ENCODE measurements at regions not wholly inside any gene's neighbourhood (a gene's known extent, or its start where the extent isn't known, plus 50 kb on each side); places are given as distances from the start of the nearest gene placed in this dataset.

- no peak for DNase-seq (ENCODE audit: low spot score)
- TF ChIP-seq CTCF (IDR thresholded peaks at IDR 0.05; ENCODE audit: extremely low read depth, missing control alignments): no peak
Observed at GRCh38 chr18:75581336-75582131, 154.0 kb upstream of the SMIM21 start.

GRCh38 chr18:75574187-75574586, 146.7 kb upstream of the SMIM21 start:
- DNase-seq (ENCODE audit: low spot score): no peak
- TF ChIP-seq CTCF (IDR thresholded peaks at IDR 0.05; ENCODE audit: extremely low read depth, missing control alignments): no peak

GRCh38 chr18:75563150-75563549, 135.6 kb upstream of the SMIM21 start:
- no peak for DNase-seq (ENCODE audit: low spot score)
- TF ChIP-seq CTCF (IDR thresholded peaks at IDR 0.05; ENCODE audit: extremely low read depth, missing control alignments): no peak

- TF ChIP-seq CTCF (IDR thresholded peaks at IDR 0.05; ENCODE audit: extremely low read depth, missing control alignments): no peak
- DNase-seq (ENCODE audit: low spot score): no peak
Observed at GRCh38 chr18:75562216-75562615, 134.7 kb upstream of the SMIM21 start.

- DNase-seq (ENCODE audit: low spot score): no peak
- TF ChIP-seq CTCF (IDR thresholded peaks at IDR 0.05; ENCODE audit: extremely low read depth, missing control alignments): no peak
Observed at GRCh38 chr18:75558790-75559189, 131.3 kb upstream of the SMIM21 start.

GRCh38 chr18:75556841-75557240, 129.3 kb upstream of the SMIM21 start:
- DNase-seq (ENCODE audit: low spot score): no peak
- no peak for TF ChIP-seq CTCF (IDR thresholded peaks at IDR 0.05; ENCODE audit: extremely low read depth, missing control alignments)

- TF ChIP-seq CTCF (IDR thresholded peaks at IDR 0.05; ENCODE audit: extremely low read depth, missing control alignments): no peak
- no peak for DNase-seq (ENCODE audit: low spot score)
Observed at GRCh38 chr18:75554644-75555185, 127.2 kb upstream of the SMIM21 start.

Data from GM20000 (cell line).